H1 (cell line): ENCODE measurements at regions not wholly inside any gene's neighbourhood (a gene's known extent, or its start where the extent isn't known, plus 50 kb on each side); places are given as distances from the start of the nearest gene placed in this dataset.

Source experiments
- CTCF ChIA-PET: fragments of 300-600 bp; sonication (Branson Sonifier 250); formaldehyde crosslinking; loops from one replicate; lab custom pipeline; 2021; ENCODE audit not compliant: partially characterized antibody; lab: Charles Lee
- POLR2A ChIA-PET: fragments of 300-600 bp; sonication (Branson Sonifier 250); formaldehyde crosslinking; loops from one replicate; lab custom pipeline; 2021; ENCODE audit warnings: inconsistent platforms; ENCODE audit not compliant: partially characterized antibody; lab: Charles Lee
- DNase-seq, 2 experiments: peaks; one replicate each; pipeline versions ENCODE4 v3.0.0 to v3.0.0-alpha.2; 2010 to 2022; ENCODE audit warnings: low spot score in 2 of 2, low read depth in 1 of 2, mixed read lengths in 1 of 2
- FAIRE-seq: peaks from 2 replicates; lab custom pipeline; 2011; peaks lifted over from hg19 to GRCh38; lab: Jason Lieb, UNC
- H2AFZ ChIP-seq: 2 replicates; pipeline ENCODE4 v1.8.1; 2012; ENCODE audit warnings: low read length, inconsistent platforms
- H2AK5ac ChIP-seq: 2 replicates; pipeline ENCODE4 v1.6.1; 2013; ENCODE audit warnings: low read depth, low read length
- H2BK120ac ChIP-seq: replicated peaks from 2 replicates; pipeline ENCODE3; 2013; ENCODE audit warnings: low read depth, low read length, inconsistent platforms
- H2BK12ac ChIP-seq: 2 replicates; pipeline ENCODE4 v1.6.1; 2013; ENCODE audit warnings: low read depth, low read length
- H2BK15ac ChIP-seq: 2 replicates; pipeline ENCODE4 v1.6.1; 2013; ENCODE audit warnings: low read length
- H2BK20ac ChIP-seq: 2 replicates; pipeline ENCODE4 v1.6.1; 2013; ENCODE audit warnings: low read length
- H2BK5ac ChIP-seq: 2 replicates; pipeline ENCODE4 v1.6.1; 2013; ENCODE audit warnings: low read depth, low read length
- H3K14ac ChIP-seq: 2 replicates; pipeline ENCODE4 v1.6.1; 2013; ENCODE audit warnings: inconsistent platforms; ENCODE audit not compliant: insufficient read length
- H3K18ac ChIP-seq: 2 replicates; pipeline ENCODE4 v1.6.1; 2013; ENCODE audit warnings: low read length; ENCODE audit errors: extremely low read depth
- H3K23ac ChIP-seq: 2 replicates; pipeline ENCODE4 v1.6.1; 2013; ENCODE audit warnings: inconsistent platforms; ENCODE audit not compliant: insufficient read length
- H3K23me2 ChIP-seq: 2 replicates; pipeline ENCODE4 v1.6.1; 2013; ENCODE audit warnings: low read depth, low read length
- H3K27ac ChIP-seq: 2 replicates; pipeline ENCODE4 v1.6.1; 2011; ENCODE audit warnings: low read depth, low read length, inconsistent platforms
- H3K27me3 ChIP-seq, 4 experiments: replicated peaks in 1 of 4; 1 replicate in 1 of 4; 2 replicates in 3 of 4; pipeline versions ENCODE4 v1.6.1 to v1.8.1; 2011 to 2013; ENCODE audit warnings: low read length in 3 of 4, mild to moderate bottlenecking in 3 of 4, inconsistent platforms in 2 of 4, mixed read lengths in 2 of 4, moderate library complexity in 1 of 4; ENCODE audit not compliant: control insufficient read depth in 3 of 4, insufficient read depth in 3 of 4; ENCODE audit errors: extremely low read depth in 1 of 4
- H3K36me3 ChIP-seq, 4 experiments: 2 replicates each; pipeline versions ENCODE4 v1.6.1 to v1.8.1; 2011 to 2013; ENCODE audit warnings: mild to moderate bottlenecking in 4 of 4, low read length in 3 of 4, moderate library complexity in 2 of 4, control low read depth in 1 of 4, inconsistent platforms in 1 of 4; ENCODE audit not compliant: insufficient read depth in 4 of 4, control insufficient read depth in 2 of 4
- H3K4ac ChIP-seq: replicated peaks from 2 replicates; pipeline ENCODE3; 2013; ENCODE audit warnings: low read length, low read depth, mixed read lengths, inconsistent platforms; ENCODE audit not compliant: insufficient read length
- H3K4me1 ChIP-seq, 4 experiments: replicated peaks in 1 of 4; 1 replicate in 1 of 4; 2 replicates in 3 of 4; pipeline versions ENCODE4 v1.6.1 to v1.8.1; 2011 to 2013; ENCODE audit warnings: low read length in 3 of 4, inconsistent platforms in 2 of 4, mixed read lengths in 1 of 4; ENCODE audit not compliant: insufficient read depth in 4 of 4, control insufficient read depth in 3 of 4
- H3K4me2 ChIP-seq, 2 experiments: 2 replicates each; pipeline versions ENCODE4 v1.6.1 to v1.8.1; 2011 to 2013; ENCODE audit warnings: low read depth in 2 of 2, low read length in 2 of 2, control low read depth in 1 of 2, inconsistent platforms in 1 of 2, mild to moderate bottlenecking in 1 of 2; ENCODE audit not compliant: insufficient read depth in 1 of 2
- H3K4me3 ChIP-seq, 4 experiments: fragments of 200-600, 300-600 bp in 1 of 4; sonication (generic), shearing (Covaris generic), sonication (Bioruptor Twin) in 1 of 4; 2 replicates each; pipeline versions ENCODE4 v1.5.1 to v1.8.1; 2011 to 2016; ENCODE audit warnings: low read length in 4 of 4, low read depth in 3 of 4, control low read depth in 2 of 4, inconsistent platforms in 2 of 4, mild to moderate bottlenecking in 2 of 4, mixed read lengths in 1 of 4, moderate library complexity in 1 of 4; ENCODE audit not compliant: insufficient read depth in 2 of 4; ENCODE audit errors: extremely low read depth in 1 of 4
- H3K56ac ChIP-seq: replicated peaks from 2 replicates; pipeline ENCODE3; 2013; ENCODE audit warnings: low read depth, mild to moderate bottlenecking, mixed read lengths, low read length, inconsistent platforms; ENCODE audit not compliant: insufficient read length
- H3K79me1 ChIP-seq: 2 replicates; pipeline ENCODE4 v1.6.1; 2013; ENCODE audit warnings: low read depth, low read length, control low read depth
- H3K79me2 ChIP-seq, 2 experiments: 2 replicates each; pipeline versions ENCODE4 v1.6.1 to v1.8.1; 2012 to 2013; ENCODE audit warnings: low read length in 2 of 2, mild to moderate bottlenecking in 2 of 2, inconsistent platforms in 1 of 2; ENCODE audit not compliant: insufficient read depth in 2 of 2, control insufficient read depth in 1 of 2
- H3K9ac ChIP-seq, 4 experiments: replicated peaks in 1 of 4; 1 replicate in 1 of 4; 2 replicates in 3 of 4; pipeline versions ENCODE4 v1.6.1 to v1.8.1; 2011 to 2013; ENCODE audit warnings: low read depth in 3 of 4, low read length in 3 of 4, control low read depth in 2 of 4, mild to moderate bottlenecking in 2 of 4, moderate library complexity in 2 of 4, inconsistent platforms in 1 of 4; ENCODE audit errors: extremely low read depth in 1 of 4
- H3K9me3 ChIP-seq, 2 experiments: 2 replicates each; pipeline versions ENCODE4 v1.6.1 to v1.8.1; 2012 to 2013; ENCODE audit warnings: mild to moderate bottlenecking in 2 of 2, moderate library complexity in 2 of 2, control low read depth in 1 of 2, inconsistent platforms in 1 of 2, low read depth in 1 of 2, low read length in 1 of 2, mixed read lengths in 1 of 2; ENCODE audit not compliant: insufficient read depth in 2 of 2
- H4K20me1 ChIP-seq, 2 experiments: replicated peaks in 1 of 2; 2 replicates each; pipeline versions ENCODE3 to v1.8.1; 2011 to 2013; ENCODE audit warnings: inconsistent platforms in 2 of 2, low read length in 2 of 2, mild to moderate bottlenecking in 1 of 2; ENCODE audit not compliant: insufficient read depth in 2 of 2, control insufficient read depth in 1 of 2
- H4K5ac ChIP-seq: 2 replicates; pipeline ENCODE4 v1.6.1; 2013; ENCODE audit warnings: low read length, low read depth, mixed read lengths, inconsistent platforms; ENCODE audit not compliant: insufficient read length
- H4K8ac ChIP-seq: 2 replicates; pipeline ENCODE4 v1.8.0; 2013; ENCODE audit warnings: mild to moderate bottlenecking, moderate library complexity, low read length, inconsistent platforms; ENCODE audit not compliant: insufficient read depth; ENCODE audit errors: extremely low read depth
- H4K91ac ChIP-seq: replicated peaks from 2 replicates; pipeline ENCODE3; 2013; ENCODE audit warnings: low read length, mixed read lengths, inconsistent platforms; ENCODE audit not compliant: insufficient read length
- HDAC2 ChIP-seq, 2 experiments: fragments of 300-600 bp in 1 of 2; sonication (generic) in 1 of 2; IDR thresholded peaks; 2 replicates each; pipeline ENCODE4 v1.6.1; 2011 to 2012; ENCODE audit warnings: low read depth in 2 of 2, low read length in 2 of 2, mild to moderate bottlenecking in 2 of 2, moderate library complexity in 2 of 2, borderline replicate concordance in 1 of 2, inconsistent platforms in 1 of 2
- JUN ChIP-seq: IDR thresholded peaks from 2 replicates; pipeline ENCODE4 v1.6.1; 2011; ENCODE audit warnings: low read depth, mild to moderate bottlenecking, improper control_type of control experiment, low read length
- KDM1A ChIP-seq: fragments of 200-600, 300-600 bp; sonication (generic); IDR thresholded peaks from 2 replicates; pipeline ENCODE4 v1.7.1; 2016; ENCODE audit warnings: mild to moderate bottlenecking, low read length, borderline replicate concordance
- POU5F1 ChIP-seq: IDR thresholded peaks from 2 replicates; pipeline ENCODE4 v1.6.1; 2011; ENCODE audit warnings: low read depth, mild to moderate bottlenecking, low read length, moderate library complexity
- RXRA ChIP-seq: IDR thresholded peaks from 2 replicates; pipeline ENCODE4 v1.6.1; 2011; ENCODE audit warnings: low read depth, mild to moderate bottlenecking, low read length, moderate library complexity; ENCODE audit not compliant: insufficient read depth
- WGBS, 2 experiments: shearing (Covaris generic) in 1 of 2; methylation state at CpG; one replicate each; pipeline versions ENCODE4 v1.1.6 to v1.1.7; 2013 to 2015; ENCODE audit warnings: low lambda C conversion rate in 2 of 2, mixed read lengths in 2 of 2, inconsistent platforms in 1 of 2, low coverage in 1 of 2, missing lambda C conversion rate in 1 of 2; ENCODE audit not compliant: insufficient replicate concordance in 2 of 2, insufficient coverage in 1 of 2, insufficient read length in 1 of 2; ENCODE audit errors: extremely low coverage in 1 of 2, missing lambda C conversion rate in 1 of 2; 5-methylcytosine and 5-hydroxymethylcytosine counted together

DNA sequence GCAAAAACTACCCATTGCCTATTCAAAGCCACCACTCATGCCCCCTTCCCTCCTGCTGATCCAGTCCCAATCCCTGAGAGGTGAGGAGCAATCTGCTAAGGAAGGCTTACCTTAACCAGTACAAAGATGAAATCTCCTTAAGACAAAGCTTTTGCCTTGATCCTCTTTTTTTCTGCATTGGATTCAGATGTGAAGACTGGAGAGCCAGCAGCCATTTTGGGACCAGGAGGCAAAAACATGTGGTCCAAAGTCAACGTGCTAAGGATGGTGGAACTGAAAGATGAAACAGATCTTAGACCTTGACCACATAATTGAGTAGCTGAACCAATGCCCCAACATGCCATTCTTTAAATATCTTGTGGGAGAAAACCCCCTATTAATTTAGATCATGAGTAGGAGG is 171.4 kb downstream of the IRX5 start:
- H4K20me1 ChIP-seq: no peaks in the 10 kb centered on the region
- H3K79me2 ChIP-seq: no peaks in the 10 kb centered on the region
- no peak overlapping the region for H3K56ac ChIP-seq
- H3K23me2 ChIP-seq: no peaks in the 10 kb centered on the region
- no peak overlapping the region for H4K5ac ChIP-seq
- H3K4me1 ChIP-seq: no peaks in the 10 kb centered on the region
- no peak overlapping the region for H3K14ac ChIP-seq
- no peak overlapping the region for H3K9ac ChIP-seq
- TF ChIP-seq JUN (no peak), RXRA (no peak), HDAC2 (IDR thresholded peaks at IDR 0.05; ENCODE audit: borderline replicate concordance in 1 of 2, low read depth in 2 of 2, low read length in 2 of 2) (peak in 1 of 2 experiments; percentile 86; a peak in 1 of 4 replicates), KDM1A (peak; percentile 88; the same call in 1 of the 2 replicates), POU5F1 (no peak)
- TF ChIP-seq, all 59 proteins: peak for 2
- Histone ChIP-seq H2BK5ac (no peak overlapping the region), H3K4me2 (no peak overlapping the region), H3K18ac (no peak overlapping the region), H2BK15ac (no peak overlapping the region), H4K91ac (no peak overlapping the region), H3K9me3 (no peaks in the 10 kb centered on the region; a peak in 1 of 4 replicates), H3K79me1 (no peaks in the 10 kb centered on the region), H2BK120ac (no peak overlapping the region), H3K4me3 (no peak overlapping the region), H2BK12ac (no peak overlapping the region), H2BK20ac (no peak overlapping the region), H3K36me3 (no peaks in the 10 kb centered on the region), H3K27me3 (no peaks in the 10 kb centered on the region; a peak in 1 of 7 replicates), H2AFZ (no peak overlapping the region), H2AK5ac (no peak overlapping the region), H4K8ac (no peak overlapping the region), H3K23ac (no peak overlapping the region), H3K4ac (no peak overlapping the region), H3K27ac (no peak overlapping the region)
- ChIA-PET CTCF (interaction anchor here (0.7 to 1.6 kb wide), 3 partner anchors 69 to 155 kb away, joined by 3 to 5 read pairs (median 3); no protein-coding TSS in a partner anchor), POLR2A (interaction anchor here (0.6 to 1.2 kb wide), 2 partner anchors 14 to 297 kb away, joined by 3 to 4 read pairs; no protein-coding TSS in a partner anchor)
- FAIRE-seq (no peak), DNase-seq (no peak)
- WGBS, 2 experiments: 72% methylated on average over 1 of the region's 1 CpG; no CpG with 5 or more reads in 1 of the 2 experiments
